ENCODE measurements at regions not wholly inside any gene's neighbourhood (a gene's known extent, or its start where the extent isn't known, plus 50 kb on each side); places are given as distances from the start of the nearest gene placed in this dataset.

DNA sequence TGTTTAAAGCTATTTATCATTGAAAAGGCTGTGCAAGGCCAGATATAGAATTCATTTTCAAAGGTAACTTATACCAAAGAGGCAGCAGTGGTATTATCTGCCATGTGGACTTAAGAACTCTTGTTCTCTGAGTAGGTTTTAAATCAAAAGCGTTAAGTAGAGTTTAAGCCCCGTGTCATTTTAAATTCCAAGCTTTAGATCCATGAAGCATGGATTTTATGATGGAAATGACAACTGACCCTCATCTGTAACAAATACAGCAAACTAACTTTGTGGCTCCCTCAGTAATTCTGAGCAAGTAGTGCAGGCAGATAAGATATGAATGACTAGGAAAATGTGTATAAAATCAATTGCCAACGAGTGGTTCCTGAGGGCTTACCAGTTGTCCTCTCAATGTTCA is 247.0 kb downstream of the WDR11 start:
- DNase-seq (ENCODE audit: low read depth, low spot score) = no peak

DNA sequence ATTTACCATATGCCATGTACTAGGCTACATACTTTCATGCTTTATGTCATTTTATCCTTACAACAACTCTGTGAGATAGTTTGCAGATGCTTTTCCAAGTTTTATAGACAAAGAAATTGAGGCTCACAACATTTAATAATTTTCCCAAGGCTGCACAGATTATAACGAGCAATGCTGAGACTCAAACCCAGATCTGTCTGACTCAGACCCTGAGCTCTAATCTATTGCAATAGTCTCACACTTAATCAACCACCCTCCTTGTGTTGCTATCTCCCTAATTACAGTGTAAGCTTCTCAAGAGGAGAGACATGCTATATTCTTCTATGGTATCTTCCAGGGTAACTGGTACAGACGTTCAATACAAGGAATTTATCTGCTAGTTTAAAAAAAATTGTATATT is 247.6 kb downstream of the WDR11 start:
- DNase-seq (ENCODE audit: low read depth, low spot score) = no peak

DNA sequence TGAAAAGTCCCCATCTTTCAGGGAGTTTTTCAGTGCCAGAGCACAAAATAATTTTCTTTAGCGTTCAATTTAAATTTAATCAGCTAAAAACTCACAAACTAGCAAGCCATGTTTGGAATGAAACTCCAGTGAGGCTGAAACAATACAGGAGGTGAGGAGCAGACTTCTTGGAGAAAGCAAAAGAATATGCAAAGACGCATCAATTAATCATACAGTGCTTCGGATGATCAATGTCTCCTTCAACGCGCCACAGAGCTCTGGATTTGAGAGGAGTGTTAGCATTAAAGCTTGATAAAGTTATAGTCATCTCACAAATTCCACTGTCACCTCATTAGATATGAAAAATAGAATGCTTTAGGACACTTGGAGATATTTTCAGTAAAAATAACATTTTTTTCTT is 248.0 kb downstream of the WDR11 start:
- no peak for DNase-seq (ENCODE audit: low read depth, low spot score)

DNA sequence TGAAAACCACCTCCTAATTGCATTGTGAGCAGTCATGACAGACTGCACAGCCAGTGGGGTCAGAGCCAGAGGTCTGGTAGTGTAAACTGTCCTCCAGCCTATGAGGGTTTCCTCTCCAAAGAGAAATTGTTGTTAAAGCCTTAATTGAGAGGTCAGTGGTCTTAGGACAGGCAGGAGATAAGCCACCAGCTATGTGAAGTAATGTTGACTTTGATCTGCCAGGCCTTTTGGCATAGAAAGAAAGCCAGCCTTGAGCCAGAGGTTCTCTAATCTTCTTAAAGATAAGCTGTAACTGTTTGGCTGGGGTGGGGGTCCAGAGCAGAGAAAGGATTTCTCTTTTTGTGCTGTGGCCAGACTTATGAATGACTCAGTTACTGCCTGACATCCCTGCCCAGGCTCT is 248.4 kb downstream of the WDR11 start:
- no peak for DNase-seq (ENCODE audit: low read depth, low spot score)

DNA sequence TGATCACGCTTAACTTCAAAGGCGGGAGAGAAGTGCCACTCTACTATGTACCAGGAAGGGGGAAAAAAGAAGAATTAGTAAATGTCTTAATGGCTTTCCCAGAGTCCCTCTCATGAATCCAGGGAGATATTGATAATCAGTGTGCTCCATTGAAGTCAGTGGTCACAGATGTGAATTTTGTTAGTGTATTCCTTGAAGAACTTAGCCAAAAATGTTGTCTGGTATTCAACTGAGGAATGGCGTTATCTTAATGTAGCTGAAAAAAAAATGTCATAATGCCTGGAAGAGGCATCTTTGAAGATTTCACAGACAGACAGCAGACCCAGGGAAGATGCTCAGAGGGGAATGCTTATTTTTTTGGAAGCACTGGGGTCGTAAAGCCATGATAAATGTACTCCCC is 250.4 kb downstream of the WDR11 start:
- no peak for DNase-seq (ENCODE audit: low read depth, low spot score)

DNA sequence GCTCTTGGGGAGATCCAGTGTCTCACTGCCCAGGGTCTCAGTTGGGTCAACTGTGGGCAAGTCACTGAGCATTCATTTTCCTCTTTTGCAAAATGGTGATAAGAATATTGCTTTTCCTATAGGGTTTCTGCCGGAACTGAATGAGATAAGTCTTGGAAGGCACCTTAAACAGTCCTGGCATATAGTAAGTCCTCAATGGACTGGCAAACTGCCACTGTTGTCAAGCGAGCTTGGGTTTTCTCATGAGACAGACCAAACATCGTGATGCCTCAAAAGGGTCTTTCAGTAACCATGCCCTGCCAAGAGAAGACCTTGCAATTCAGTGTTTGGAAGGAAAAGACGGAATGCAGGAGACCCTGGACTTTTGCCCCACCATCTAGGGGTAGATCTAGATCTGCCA is 251.5 kb downstream of the WDR11 start:
- DNase-seq (ENCODE audit: low read depth, low spot score) = no peak

DNA sequence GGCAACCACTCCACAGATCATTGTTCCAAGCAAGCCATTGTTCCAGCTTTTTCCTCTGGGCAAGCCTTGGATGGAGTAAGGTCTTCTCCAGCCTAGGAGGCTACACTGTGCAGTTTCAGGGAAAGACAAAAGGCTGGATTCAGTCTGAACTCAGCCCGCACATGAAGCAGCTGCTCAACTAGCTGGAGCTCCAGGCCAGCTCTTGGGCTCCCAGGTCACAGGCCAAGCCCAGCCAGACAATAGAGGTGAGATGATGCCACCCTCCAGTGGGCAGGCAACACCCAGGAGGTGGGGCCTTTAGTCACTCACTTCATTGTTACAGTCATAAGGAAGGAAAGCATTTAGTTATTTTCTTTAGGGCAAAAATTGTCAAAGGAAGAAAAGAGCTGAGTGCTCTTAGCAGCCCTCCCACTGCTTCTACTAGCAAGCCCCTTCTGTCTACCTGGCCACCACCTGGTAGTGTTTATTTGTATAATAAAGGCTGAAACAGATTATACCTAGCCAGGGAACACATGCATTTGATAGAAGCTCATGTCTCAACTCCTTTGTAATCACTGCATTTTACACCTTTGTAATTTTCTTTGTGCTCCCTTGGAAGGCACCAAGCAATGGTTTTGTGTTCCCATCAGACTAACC is 253.4 kb downstream of the WDR11 start:
- no peak for DNase-seq (ENCODE audit: low read depth, low spot score)

DNA sequence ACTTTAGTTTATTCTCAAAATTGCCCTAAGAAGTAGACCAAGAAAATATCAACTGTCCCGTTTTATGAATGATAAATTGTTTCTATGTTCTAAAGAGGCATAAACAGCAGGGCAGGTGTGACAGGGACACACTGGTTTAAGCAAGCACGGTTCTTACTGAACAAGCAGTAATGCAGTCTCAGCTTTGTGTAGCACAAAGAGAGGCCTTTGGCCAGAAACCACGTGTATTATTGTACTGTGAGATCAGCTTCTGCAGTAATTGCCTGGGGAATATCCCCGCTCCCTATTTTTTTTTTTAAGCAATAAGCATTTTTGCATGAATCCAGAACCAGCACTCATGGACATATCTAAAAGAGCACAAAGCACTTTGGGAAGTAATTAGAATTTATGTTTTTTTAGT is 255.4 kb downstream of the WDR11 start:
- DNase-seq (ENCODE audit: low read depth, low spot score) = no peak

DNA sequence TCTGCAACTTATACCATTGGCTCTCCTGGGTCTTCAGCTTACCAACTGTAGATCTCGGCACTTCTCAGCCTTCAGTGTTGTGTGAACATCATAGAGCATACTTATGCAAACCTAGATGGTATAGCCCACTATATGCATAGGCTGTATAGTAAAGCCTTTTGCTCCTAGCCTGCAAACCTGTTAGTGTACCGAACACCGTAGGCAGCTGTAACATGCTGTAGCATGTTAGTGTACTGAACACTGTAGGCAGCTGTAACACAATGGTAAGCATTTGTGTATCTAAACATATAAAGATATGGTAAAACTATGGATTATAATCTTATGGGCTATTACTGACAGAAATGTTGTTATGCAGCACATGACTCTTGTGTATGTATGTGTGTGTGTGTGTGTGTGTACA is 256.9 kb downstream of the WDR11 start:
- DNase-seq (ENCODE audit: low read depth, low spot score) = no peak

DNA sequence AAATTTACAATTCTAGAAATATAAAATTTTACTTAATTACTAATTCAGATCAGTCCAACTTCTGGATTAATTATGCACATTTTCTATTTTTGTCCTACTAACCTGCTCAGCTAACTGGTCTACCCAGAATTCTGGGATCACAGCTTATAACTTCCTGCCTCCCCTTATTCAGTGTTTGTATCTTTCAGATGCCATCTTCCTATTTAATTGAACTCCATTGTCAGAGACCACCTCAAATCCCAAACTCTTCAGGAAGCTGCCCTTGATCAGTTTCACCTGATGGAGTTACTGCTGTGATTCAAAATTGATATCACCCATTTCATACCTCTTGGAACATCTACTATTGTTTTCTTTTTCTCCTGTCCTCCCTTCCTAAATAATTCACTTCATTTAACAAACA is 259.2 kb downstream of the WDR11 start:
- no peak for DNase-seq (ENCODE audit: low read depth, low spot score)

DNA sequence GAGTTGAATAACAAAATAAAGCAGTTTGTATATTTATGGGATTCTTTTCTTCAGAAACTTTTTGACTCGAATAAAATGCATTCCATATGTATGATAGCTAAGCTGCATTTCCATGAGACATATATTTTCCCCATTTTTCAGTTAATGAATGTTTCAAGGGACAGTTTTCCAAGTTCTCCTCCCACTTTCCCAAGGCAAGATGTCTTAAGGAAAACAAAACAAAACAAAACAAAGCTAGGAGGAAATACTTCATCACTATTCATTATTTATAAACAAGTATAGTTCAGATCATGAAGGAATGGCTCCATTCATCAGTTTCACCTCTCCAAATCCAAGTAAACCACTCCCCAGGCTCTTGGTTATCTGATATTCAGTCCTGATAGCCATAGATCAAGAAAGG is 261.0 kb downstream of the WDR11 start:
- no peak for DNase-seq (ENCODE audit: low read depth, low spot score)

DNA sequence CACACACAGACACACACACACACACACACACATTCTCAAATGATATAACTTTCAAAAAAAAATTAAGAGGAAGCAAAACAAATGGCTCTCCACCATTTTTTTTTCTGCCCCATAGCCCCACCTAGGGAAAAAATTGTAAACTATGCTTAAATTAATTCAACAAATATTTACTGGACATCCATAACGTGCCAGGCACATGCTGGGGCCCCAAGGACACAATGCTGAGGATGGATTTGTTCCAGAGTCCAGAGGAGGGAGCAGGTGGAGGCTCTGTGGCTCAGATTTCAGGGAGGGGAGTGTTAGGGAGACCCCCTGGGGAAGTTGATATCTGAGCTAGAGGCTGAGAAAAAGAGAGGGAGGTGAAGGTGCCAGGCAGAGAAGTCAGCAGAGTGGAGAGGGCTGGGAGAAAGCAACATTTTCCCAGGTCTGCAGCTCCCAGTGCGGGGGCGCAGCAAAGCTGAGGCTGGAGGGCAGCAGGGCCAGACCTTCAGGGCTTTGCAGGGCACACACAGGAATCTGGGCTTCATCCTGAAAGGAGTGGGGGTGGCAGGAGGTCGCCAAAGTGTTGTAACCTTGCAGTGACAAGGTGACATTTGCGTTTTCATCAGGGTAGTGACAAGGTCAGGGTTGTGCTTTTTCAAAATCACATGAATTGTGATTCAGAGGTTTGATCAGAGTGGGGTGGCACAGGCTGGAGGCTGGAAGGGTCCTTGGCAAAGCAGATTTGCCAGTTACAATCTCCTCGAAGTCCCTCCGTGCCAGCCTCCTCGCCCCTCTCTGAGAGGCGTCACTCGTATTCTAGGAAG is 261.6 kb downstream of the WDR11 start:
- DNase-seq (ENCODE audit: low read depth, low spot score) = no peak

DNA sequence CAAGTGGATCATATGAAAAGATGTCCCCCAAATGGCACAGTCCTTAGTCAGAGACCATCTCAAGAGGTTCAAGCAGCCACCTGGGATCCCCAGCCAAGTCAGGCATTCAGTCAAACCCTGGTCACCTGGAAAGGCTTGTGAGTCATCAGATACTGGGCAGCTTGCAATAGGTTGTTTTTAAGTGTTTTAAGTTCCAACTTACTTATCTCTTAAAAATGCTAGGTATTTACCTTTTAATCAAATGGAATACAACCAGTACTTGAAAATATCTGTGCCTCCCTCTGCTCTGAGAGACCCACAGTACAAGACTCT is 262.2 kb downstream of the WDR11 start:
- no peak for DNase-seq (ENCODE audit: low read depth, low spot score)

DNA sequence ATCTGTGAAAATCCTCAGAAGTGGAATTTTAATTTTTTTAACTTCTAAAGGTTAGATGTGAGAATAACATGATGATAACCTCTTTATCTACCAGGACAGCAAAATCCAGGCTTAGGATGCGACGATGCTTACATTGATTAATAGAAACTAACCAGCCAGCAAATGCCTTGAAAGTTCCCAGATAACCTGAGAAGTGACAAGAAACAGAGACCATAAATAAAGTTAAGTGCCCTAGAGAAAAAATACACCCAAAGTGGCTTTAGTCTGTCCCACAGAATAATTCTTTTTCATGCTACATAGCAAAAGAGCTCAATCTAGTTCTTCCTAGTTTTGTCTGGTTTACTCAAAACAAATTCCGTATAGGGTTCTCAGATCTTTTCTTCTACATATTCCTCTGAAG is 262.7 kb downstream of the WDR11 start:
- DNase-seq (ENCODE audit: low read depth, low spot score) = no peak

DNA sequence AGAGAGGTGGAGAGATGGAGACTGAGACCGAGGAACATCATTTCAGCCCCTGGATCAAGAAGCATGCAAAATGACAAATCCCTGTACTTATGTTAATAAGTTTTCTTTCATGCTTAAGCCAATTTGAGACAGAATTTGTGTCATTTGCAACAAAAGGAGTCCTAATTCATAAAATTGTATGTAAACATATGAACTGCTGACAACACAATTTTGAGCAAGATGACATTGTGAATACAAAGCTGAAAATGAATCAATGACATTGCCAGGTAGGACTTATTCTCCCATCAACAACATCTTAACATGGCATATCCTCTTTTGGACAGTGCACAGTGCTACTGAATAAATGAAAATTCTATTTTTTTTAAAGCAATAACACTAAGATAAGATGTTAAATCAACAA is 264.0 kb downstream of the WDR11 start:
- no peak for DNase-seq (ENCODE audit: low read depth, low spot score)

DNA sequence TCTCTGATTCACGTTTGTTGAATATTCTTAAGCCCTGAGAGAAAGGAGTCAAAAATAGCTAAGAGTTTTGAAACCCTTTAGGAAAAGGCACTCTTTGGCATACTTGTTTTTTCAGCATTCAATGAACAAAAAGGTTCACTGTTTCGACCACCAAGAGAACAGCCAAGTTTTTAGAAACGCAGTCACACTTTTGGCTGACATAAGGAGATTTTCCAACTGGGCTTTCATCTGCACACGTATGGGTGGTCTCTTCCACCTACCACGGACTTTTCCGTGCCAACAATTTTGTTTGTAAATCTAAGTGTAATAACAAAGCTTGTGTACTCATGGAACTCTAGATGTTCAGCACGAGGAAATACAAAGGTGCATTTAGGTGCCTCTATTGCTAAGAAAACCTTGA is 270.3 kb downstream of the WDR11 start:
- DNase-seq (ENCODE audit: low read depth, low spot score) = no peak

DNA sequence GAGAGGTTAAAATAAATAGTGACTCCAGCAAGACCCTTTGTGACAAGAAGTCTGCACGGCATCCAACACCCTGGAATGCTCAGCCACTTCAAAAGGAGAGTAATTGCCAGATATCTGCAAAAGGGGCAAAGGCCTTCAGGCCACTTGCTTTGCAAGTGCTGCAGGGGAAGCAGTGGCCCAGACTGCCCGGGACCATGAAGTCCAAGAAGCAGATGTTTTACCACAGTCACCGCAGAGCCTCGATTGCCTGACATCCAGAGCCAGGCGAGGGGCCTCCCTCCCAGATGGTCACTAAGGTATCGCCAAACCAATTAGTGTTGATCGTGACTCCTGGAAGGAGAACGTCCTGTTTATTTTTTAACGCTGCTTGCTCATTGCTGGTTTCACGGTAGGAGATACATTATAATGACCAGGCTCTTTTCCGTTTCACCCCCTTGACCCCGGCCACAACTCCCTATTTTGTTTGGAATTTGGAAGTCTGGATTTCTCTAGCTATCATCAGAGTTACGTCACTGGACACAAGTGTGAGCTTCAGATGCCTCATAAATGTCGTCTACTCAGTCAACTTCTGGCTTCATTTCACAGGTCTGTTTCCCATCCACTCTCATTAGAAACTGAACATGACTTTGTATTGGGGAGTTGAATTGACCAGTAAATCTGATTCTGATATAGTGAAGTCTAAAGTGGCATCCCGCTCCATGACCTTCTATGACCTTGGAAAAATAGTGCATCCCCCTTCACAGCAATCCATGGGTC is 276.2 kb downstream of the WDR11 start:
- no peak for DNase-seq (ENCODE audit: low read depth, low spot score)

DNA sequence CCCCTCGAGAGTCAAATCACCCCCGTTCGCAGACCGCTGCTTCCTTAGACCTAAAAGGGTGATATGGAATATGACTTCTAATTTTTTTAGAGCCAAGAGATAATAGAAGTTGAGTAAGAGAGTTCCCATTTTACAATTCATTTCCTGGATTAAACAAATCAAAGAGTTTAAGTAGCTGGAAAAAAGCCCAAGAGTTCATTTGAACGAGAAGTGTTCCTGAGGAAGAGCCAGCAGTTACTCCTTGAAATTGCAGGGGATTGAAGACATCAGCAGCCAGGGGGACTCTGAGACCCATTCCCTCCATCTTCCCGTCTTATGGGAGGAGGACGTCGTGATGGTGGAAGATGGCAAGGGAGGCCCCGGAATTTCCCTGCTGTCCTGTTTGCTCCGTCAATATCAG is 277.0 kb downstream of the WDR11 start:
- DNase-seq (ENCODE audit: low read depth, low spot score) = no peak

DNA sequence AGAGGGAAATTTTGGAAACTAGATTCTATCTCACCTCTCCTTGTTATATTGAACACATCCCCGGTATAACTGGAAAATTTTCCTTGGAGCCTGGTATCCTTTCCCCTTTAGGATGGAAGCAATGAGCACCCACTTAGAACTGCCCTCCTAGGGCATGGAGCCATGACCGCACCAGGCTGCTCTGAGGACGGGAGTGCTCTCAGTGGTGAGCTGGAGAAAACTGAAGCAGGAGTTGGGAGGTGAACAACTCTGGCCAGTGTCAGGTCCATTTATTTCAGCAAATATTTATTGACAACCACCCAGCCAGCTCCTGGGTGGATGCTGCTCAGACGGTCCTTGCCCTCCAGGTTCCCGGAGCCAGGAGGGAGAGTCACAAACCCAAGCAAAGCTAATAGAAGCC is 278.1 kb downstream of the WDR11 start:
- no peak for DNase-seq (ENCODE audit: low read depth, low spot score)

DNA sequence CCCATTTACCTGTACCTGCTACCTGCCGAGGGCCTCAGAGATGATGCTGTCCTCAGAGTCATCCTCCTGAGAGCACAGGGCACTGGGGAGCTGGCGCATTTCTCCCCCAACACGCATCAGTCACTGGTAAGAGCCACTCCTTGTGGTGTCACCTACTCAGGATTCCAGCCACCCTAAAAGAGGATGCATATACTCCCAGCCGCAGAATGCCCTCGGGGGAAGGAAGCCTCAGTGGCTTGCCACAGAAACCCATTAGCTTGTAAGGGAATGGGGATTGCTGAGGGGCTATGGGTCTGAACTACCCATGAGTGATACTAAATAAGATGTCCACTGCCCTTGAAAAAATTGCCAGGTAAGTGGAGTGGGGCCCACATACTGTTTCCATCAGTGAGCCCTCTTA is 279.2 kb downstream of the WDR11 start:
- DNase-seq (ENCODE audit: low read depth, low spot score) = no peak

DNA sequence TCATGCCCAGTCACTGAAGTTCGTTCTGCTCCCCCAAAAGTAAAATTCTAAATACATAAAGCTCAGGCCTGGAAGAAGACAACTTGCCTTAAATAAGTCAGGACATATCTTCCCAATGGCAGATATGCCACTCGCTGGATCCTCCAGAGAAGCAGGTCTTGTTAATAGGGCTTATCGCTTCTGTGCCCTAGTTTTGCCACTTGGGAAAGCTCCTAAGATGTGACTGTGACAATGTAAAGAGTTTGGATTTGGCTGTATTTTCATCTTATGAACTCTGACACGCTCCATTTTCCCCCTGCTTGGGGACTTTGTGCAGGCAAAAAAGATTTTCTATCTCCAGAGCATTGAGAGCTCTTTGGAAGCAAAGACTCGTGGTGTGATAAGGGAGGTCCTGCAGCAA is 279.9 kb downstream of the WDR11 start:
- no peak for DNase-seq (ENCODE audit: low read depth, low spot score)

DNA sequence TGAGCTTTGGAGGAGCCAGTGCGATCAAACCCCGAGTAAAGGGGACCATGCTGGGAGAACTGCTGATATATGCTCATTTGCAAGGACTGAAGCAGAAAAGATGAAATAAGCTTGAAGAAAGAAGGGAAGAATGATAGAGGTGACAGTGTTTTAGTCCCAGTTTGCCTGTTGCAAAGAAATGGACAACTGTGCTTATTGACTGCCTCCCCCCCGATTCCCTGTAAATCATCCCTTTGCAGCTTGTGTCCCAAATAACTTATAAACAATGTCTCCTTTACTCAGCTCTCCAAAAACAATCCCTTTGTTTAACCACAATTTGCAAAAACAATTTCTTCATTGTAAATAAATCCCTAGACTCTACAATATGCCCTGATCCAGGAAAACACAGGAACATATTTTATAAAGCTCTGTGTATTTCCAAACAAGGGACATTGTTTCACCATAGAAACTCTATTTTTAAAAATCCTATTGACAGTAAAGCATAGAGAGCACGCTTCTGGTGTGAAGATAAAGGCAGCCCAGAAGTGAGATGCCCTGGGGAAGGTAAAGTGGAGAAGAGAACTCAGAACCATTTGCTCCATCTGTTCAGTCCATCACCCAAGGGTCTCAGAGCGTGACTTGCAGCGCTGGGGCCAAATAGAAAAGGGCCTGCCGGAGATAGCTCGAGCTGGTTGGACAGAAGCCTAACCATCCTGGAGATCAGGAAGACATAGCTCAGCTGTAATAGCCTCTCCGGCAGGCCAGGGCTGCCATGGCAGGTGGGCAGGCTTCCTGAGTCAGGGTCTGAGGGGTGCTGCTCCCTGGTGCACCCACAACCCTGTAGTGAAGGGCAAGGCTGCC is 280.5 kb downstream of the WDR11 start:
- no peak for DNase-seq (ENCODE audit: low read depth, low spot score)
